GM19455 (cell line): ENCODE measurements at regions not wholly inside any gene's neighbourhood (a gene's known extent, or its start where the extent isn't known, plus 50 kb on each side); places are given as distances from the start of the nearest gene placed in this dataset.

Experiments used
- ATAC-seq: cut with Tn5 transposase; IDR thresholded peaks from one replicate; pipeline ENCODE4 v1.9.1; 2021; ENCODE audit not compliant: unreplicated experiment

GRCh38 chr4:117425636-117426035, 340.3 kb upstream of the TRAM1L1 start:
- ATAC-seq: no peak

DNA sequence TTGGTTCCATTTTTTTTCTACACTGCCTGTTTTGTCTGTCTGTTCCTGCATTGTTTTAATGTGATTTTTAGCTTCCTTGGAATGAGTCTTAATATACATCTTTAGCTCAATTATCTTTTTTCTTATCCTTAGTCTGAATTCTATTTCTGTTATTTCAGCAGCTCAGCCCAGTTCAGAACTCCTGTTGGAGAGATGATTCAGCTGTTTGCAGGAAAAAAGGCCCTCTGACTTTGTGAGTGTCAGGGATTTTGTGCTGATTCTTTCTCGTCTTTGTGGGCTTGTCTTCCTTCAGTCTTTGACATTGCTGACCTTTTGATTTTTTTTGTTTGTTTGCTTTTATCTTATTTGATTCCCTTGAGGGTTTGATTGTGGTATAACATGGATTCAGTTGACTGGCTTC, 343.2 kb upstream of the TRAM1L1 start:
- ATAC-seq: no peak

DNA sequence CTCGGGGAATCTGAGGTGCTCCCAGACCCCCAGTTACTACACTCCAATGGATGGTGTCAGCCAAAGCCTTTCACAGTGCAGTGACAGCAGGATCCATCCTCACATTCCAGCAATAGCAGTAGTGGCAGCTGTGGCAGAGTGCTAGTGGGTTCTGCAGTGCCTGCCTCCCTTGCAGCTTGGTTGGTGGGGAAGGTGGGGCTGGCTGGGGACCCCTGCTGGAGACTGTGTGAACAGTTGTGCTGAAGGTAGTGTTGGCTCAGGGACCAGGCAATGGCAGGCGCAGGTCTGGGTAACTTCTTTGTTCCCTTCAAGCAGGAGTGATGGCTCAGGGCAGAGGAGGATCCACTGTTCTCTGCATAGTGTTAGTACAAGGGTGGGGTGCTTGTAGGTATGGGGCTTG, 343.7 kb upstream of the TRAM1L1 start:
- no peak for ATAC-seq

GRCh38 chr4:117429506-117429905, 344.1 kb upstream of the TRAM1L1 start:
- ATAC-seq: no peak

DNA sequence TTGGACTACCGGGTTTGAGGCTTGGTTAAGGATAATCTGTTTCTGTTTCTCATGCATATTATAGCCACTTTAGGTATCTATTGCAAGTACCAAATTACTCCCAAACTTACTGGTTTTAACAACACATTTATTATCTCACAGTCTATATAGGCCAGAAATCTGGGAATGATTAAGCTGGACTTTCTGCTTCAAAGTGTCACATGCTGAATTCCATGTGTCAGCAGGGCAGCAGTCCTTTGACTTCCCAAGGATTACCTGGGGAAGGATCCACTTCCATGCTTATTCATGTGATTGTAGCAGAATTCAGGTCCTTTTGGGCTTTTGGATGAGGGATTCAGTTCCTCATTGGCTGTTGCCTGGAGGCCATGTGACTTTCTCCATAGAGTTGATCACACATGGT, 349.0 kb upstream of the TRAM1L1 start:
- no peak for ATAC-seq

DNA sequence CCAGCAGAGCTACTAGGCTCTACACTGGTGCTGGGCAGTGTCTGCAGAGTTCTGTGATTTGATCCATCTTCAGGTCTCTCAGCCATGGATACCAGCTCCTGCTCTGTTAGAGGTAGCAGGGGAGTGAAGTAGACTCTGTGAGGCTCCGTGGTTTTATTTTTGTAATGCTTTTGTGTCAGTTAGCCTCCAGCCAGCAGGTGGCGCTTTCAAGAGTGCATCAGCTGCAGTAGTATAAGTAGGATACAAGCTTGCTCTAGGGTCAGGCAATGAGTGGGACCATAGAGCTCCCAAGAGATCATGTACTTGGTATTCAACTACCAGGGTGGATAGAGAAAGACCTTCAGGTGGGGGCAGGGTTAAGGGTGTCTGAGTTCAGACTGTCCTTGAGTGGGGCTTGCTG, 362.5 kb upstream of the TRAM1L1 start:
- ATAC-seq: peak; percentile 71

DNA sequence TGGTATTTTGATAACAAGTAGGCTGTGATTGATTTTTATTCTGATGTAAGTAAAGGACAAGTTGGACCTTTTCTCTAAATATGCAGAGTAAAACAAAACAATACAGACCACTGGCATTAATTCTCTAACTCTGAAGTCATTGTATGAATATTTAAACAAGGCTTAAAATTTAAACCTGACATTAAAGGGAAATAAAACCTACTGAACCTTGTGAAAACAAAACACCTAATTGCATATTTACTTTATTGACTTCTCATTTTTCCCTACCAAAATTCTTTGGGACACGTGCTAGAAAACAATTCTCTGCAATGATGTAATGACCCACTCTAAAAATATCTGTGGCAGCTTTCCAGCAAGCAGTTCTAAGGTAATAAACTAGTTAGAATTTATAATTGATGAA, 369.7 kb upstream of the TRAM1L1 start:
- ATAC-seq: no peak

DNA sequence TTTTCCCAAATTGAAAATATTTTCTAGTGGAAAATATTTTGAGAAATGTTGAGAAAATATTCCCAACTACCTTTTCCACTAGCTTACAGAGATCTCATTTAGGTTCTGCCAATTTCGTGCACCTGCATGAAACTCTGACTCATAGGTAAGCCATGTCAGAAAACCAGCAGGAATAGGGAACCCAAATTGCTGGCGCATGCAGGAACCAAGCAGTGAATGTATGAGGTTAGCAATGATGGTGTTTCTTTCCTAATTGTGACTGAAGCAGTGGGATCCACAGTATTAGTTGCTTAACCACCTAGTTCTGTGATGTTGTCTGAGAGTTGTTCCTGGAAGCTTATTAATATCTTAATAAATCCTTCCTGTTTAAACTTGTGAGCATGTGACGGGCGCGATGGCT, 381.0 kb upstream of the TRAM1L1 start:
- ATAC-seq: no peak

GRCh38 chr4:117467404-117467803, 382.0 kb upstream of the TRAM1L1 start:
- ATAC-seq: no peak

GRCh38 chr4:117474987-117475386, 389.6 kb upstream of the TRAM1L1 start:
- ATAC-seq: no peak

- ATAC-seq: no peak
Measured at GRCh38 chr4:117477925-117478324, 392.5 kb upstream of the TRAM1L1 start.

- ATAC-seq: no peak
Measured at GRCh38 chr4:117478702-117479101, 393.3 kb upstream of the TRAM1L1 start.

DNA sequence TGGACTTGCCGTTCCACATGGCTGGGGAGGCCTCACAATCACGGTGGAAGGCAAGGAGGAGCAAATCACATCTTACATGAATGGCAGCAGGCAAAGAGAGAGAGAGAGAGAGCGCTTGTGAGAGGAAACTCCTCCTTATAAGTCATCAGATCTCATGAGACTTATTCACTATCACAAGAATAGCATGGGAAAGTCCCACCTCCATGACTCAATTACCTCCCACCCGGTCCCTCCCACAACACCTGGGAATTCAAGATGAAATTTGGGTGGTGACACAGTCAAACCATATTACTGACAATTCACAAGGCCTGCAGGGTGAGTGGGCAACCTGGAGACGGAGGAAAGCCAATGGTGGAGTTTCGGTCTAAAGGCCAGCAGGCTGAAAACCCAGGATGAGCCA, 394.3 kb upstream of the TRAM1L1 start:
- ATAC-seq: no peak

GRCh38 chr4:117481742-117482141, 396.4 kb upstream of the TRAM1L1 start:
- no peak for ATAC-seq

GRCh38 chr4:117488692-117489091, 403.3 kb upstream of the TRAM1L1 start:
- ATAC-seq: no peak

GRCh38 chr4:117489107-117489506, 403.7 kb upstream of the TRAM1L1 start:
- ATAC-seq: no peak

GRCh38 chr4:117491516-117491915, 406.1 kb upstream of the TRAM1L1 start:
- no peak for ATAC-seq

GRCh38 chr4:117495802-117496201, 410.4 kb upstream of the TRAM1L1 start:
- no peak for ATAC-seq

- no peak for ATAC-seq
Measured at GRCh38 chr4:117512414-117512813, 427.0 kb upstream of the TRAM1L1 start.

DNA sequence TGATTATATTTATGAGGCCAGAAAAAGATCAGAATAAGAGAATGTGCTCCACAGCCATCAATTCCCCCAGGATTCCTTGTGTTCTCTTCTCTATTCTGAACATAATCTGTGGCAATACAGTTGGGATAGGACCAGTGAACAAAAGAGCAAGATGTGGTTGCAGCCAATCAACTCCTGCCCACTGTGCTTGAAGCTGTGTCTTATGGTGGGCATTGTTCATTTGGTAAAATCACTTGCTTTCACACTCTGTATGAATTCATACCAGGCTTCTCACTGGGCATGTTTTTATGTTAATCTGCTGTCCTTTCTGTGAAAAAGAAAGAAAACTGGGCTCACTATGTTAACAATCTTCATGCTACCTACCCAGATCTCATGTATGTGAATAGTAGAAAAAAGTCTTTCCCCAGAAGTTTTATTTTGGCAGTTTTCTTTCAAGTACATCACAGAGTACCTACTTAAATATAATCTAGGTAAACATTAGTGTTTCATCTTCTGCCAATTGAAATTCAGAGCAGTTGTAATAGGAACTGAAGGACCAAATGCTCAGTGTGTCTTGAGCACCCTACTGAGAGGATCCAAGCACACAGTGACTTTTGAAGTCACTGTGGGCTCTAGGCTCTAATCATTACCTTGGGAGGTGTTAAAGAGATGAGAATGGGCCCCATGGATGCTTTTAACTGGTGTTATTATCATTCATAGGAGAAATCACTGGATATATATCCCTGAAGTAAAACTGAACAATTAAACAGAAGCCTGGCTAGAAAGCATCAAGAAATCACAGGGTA, 429.2 kb upstream of the TRAM1L1 start:
- no peak for ATAC-seq

DNA sequence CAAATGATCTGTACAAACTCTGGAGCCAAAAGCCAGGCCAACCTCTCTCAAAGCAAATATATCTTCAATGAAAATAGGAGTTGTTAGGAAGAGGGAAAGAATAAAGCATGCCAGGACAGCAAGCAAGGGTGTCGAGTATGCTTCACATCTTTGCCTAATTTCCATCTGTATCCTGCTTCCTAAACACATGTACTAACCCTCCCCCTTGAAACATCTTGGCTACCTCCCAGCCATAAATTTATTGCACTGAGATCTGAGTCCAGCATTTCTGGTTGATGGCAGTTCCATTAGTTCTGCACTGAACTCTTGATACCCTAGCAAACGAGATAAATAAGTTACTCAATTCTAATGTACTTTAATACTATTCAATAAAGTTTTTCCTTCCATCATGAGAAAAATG, 430.5 kb upstream of the TRAM1L1 start:
- ATAC-seq: no peak

DNA sequence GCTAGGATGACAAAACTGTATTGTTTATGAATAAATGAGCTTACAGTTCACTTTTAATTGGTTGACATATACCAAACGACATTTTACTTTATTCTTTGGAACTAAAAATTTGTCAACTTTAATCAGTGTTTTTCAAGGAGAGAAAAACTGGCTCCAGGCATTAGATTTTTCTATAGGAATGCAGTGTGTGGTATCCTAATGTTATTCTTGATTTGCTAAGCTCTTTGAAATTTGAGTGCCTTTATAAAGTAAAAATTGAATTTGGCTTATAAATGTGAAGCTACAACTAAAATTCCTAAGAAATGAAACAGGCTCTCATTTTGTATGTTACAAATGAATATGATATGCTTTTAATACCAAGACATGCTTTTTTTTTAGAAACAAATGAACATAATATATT, 442.2 kb upstream of the TRAM1L1 start:
- no peak for ATAC-seq

- no peak for ATAC-seq
Measured at GRCh38 chr4:117529401-117529800, 444.0 kb upstream of the TRAM1L1 start.
